HUES48 (cell line): ENCODE measurements at regions not wholly inside any gene's neighbourhood (a gene's known extent, or its start where the extent isn't known, plus 50 kb on each side); places are given as distances from the start of the nearest gene placed in this dataset.

Source experiments
- H3K27ac ChIP-seq: one replicate; pipeline ENCODE4 v1.7.0; 2013; ENCODE audit warnings: low read depth, low read length, inconsistent platforms
- H3K27me3 ChIP-seq: 2 replicates; pipeline ENCODE4 v1.6.1; 2013; ENCODE audit warnings: mild to moderate bottlenecking, low read length; ENCODE audit not compliant: control insufficient read depth, insufficient read depth
- H3K36me3 ChIP-seq: 2 replicates; pipeline ENCODE4 v1.6.1; 2013; ENCODE audit warnings: low read length; ENCODE audit not compliant: control insufficient read depth, insufficient read depth
- H3K4me1 ChIP-seq: 2 replicates; pipeline ENCODE4 v1.6.1; 2013; ENCODE audit warnings: mild to moderate bottlenecking, low read length; ENCODE audit not compliant: control insufficient read depth, insufficient read depth
- H3K4me3 ChIP-seq: 2 replicates; pipeline ENCODE4 v1.5.1; 2013; ENCODE audit warnings: mild to moderate bottlenecking, low read depth, low read length
- H3K9ac ChIP-seq: 2 replicates; pipeline ENCODE4 v1.6.1; 2013; ENCODE audit warnings: mild to moderate bottlenecking, low read depth, low read length, moderate library complexity
- H3K9me3 ChIP-seq: 2 replicates; pipeline ENCODE4 v1.6.1; 2013; ENCODE audit warnings: low read length; ENCODE audit not compliant: control insufficient read depth, insufficient read depth

- Histone ChIP-seq H3K9ac (no peak overlapping the region), H3K27ac (no peak overlapping the region), H3K9me3 (no peaks in the 10 kb centered on the region), H3K4me1 (no peaks in the 10 kb centered on the region), H3K4me3 (no peak overlapping the region), H3K27me3 (no peaks in the 10 kb centered on the region), H3K36me3 (no peaks in the 10 kb centered on the region)
Observed at GRCh38 chr16:5693426-5693825, 595.8 kb upstream of the EEF2KMT start.

GRCh38 chr16:5681966-5682365 is 584.4 kb upstream of the EEF2KMT start:
- Histone ChIP-seq H3K27ac (no peak overlapping the region), H3K9me3 (no peaks in the 10 kb centered on the region), H3K4me1 (no peaks in the 10 kb centered on the region), H3K4me3 (no peak overlapping the region), H3K9ac (no peak overlapping the region), H3K27me3 (no peaks in the 10 kb centered on the region; the same call in 1 of the 2 replicates), H3K36me3 (no peaks in the 10 kb centered on the region)

DNA sequence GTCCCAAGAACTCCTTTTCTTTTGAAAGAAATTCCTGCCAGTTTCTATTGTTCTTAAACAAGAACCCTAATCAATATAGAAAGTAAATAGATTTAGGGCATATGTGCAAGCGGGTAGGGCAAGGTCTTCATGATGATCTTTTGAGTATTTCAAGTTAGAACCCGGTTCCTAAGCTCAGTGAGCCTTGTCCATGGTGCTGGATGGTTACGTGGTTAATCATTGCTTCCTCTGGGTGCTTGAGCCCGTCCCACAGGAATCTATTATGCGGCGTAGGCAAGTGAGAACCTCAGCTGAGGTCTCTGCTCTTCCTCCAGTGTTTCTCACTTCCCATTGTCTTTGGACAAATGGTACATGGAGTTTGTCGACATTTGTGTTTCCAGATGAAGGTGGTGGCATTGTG is 580.8 kb upstream of the EEF2KMT start:
- Histone ChIP-seq H3K27me3 (no peaks in the 10 kb centered on the region; the same call in 1 of the 2 replicates), H3K9me3 (no peaks in the 10 kb centered on the region), H3K27ac (no peak overlapping the region), H3K36me3 (no peaks in the 10 kb centered on the region), H3K9ac (no peak overlapping the region), H3K4me3 (no peak overlapping the region), H3K4me1 (no peaks in the 10 kb centered on the region)

DNA sequence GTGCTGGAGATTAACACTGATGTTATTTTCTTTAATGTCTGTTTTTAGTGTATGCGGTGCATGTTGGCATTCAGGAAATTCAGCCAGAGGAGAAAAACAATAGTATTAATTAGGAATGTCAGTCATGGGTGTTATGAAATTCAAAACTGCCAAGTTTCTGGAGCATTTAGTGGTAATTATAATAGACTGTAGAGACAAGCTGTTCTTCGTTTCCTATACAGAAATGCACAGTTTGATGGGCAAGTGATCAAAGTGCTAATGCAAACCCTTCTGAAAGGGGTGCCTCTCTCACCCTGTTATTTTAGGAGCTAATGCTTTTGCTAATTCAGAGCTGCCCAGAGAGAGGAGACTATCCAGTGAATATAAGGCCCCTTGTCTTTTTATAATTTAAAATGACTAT is 573.8 kb upstream of the EEF2KMT start:
- Histone ChIP-seq H3K4me1 (no peaks in the 10 kb centered on the region), H3K27me3 (no peaks in the 10 kb centered on the region), H3K27ac (no peak overlapping the region), H3K9me3 (no peaks in the 10 kb centered on the region), H3K36me3 (no peaks in the 10 kb centered on the region), H3K4me3 (no peak overlapping the region), H3K9ac (no peak overlapping the region)

DNA sequence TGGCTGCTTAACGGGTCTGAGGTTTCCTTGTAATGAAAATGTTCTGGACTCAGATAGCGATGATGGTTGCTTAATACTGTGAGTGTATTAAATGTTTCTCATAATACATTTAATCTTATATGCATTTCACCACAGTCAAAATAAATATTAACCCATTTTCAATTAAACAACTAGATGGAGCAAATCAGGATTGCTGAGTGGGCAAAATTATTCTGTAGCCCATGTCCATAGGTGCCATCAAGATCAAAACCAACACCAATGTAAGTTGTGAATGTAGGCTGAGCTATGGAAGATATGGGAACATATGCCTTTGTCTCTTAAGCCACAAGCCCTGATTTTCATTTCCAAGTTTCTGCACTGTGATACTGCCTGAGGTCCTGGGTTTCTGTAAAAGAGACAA is 572.6 kb upstream of the EEF2KMT start:
- no peaks in the 10 kb centered on the region for H3K36me3 ChIP-seq
- no peaks in the 10 kb centered on the region for H3K27me3 ChIP-seq
- H3K27ac ChIP-seq, result no peak overlapping the region
- H3K4me1 ChIP-seq, result no peaks in the 10 kb centered on the region
- no peaks in the 10 kb centered on the region for H3K9me3 ChIP-seq
- no peak overlapping the region for H3K9ac ChIP-seq
- H3K4me3 ChIP-seq, result no peak overlapping the region

GRCh38 chr16:5668553-5668952 is 571.0 kb upstream of the EEF2KMT start:
- Histone ChIP-seq H3K4me3 (no peak overlapping the region), H3K36me3 (no peaks in the 10 kb centered on the region), H3K27me3 (no peaks in the 10 kb centered on the region), H3K4me1 (no peaks in the 10 kb centered on the region), H3K9ac (no peak overlapping the region), H3K27ac (no peak overlapping the region), H3K9me3 (no peaks in the 10 kb centered on the region)

GRCh38 chr16:5665834-5666233 is 568.2 kb upstream of the EEF2KMT start:
- Histone ChIP-seq H3K36me3 (no peaks in the 10 kb centered on the region), H3K9ac (no peak overlapping the region), H3K9me3 (no peaks in the 10 kb centered on the region), H3K27me3 (no peaks in the 10 kb centered on the region), H3K4me1 (no peaks in the 10 kb centered on the region), H3K4me3 (no peak overlapping the region), H3K27ac (no peak overlapping the region)

- Histone ChIP-seq H3K9me3 (no peaks in the 10 kb centered on the region), H3K4me3 (no peak overlapping the region), H3K9ac (no peak overlapping the region), H3K27me3 (no peaks in the 10 kb centered on the region), H3K36me3 (no peaks in the 10 kb centered on the region), H3K27ac (no peak overlapping the region), H3K4me1 (0 out of 2 replicates have a peak, but pooled peaks cover 4% of the 10 kb centered on the region)
Observed at GRCh38 chr16:5653789-5654188, 556.2 kb upstream of the EEF2KMT start.

DNA sequence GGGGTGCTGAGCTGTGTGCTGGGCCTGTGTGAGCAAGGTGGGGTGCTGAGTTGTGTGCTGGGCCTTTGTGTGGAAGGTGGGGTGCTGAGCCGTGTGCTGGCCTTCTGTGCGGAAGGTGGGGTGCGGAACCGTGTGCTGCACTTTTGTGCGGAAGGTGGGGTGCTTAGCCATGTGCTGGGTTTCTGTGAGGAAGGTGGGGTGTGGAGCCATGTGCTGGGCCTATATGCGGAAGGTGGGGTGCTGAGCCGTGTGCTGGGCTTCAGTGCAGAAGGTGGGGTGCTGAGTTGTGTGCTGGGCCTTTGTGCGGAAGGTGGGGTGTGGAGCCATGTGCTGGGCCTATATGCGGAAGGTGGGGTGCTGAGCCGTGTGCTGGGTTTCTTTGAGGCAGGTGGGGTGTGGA is 555.4 kb upstream of the EEF2KMT start:
- no peak overlapping the region for H3K9ac ChIP-seq
- H3K9me3 ChIP-seq, result no peaks in the 10 kb centered on the region
- H3K27ac ChIP-seq, result no peak overlapping the region
- no peaks in the 10 kb centered on the region for H3K27me3 ChIP-seq
- 0 out of 2 replicates have a peak, but pooled peaks cover 4% of the 10 kb centered on the region for H3K4me1 ChIP-seq
- no peak overlapping the region for H3K4me3 ChIP-seq
- H3K36me3 ChIP-seq, result no peaks in the 10 kb centered on the region

DNA sequence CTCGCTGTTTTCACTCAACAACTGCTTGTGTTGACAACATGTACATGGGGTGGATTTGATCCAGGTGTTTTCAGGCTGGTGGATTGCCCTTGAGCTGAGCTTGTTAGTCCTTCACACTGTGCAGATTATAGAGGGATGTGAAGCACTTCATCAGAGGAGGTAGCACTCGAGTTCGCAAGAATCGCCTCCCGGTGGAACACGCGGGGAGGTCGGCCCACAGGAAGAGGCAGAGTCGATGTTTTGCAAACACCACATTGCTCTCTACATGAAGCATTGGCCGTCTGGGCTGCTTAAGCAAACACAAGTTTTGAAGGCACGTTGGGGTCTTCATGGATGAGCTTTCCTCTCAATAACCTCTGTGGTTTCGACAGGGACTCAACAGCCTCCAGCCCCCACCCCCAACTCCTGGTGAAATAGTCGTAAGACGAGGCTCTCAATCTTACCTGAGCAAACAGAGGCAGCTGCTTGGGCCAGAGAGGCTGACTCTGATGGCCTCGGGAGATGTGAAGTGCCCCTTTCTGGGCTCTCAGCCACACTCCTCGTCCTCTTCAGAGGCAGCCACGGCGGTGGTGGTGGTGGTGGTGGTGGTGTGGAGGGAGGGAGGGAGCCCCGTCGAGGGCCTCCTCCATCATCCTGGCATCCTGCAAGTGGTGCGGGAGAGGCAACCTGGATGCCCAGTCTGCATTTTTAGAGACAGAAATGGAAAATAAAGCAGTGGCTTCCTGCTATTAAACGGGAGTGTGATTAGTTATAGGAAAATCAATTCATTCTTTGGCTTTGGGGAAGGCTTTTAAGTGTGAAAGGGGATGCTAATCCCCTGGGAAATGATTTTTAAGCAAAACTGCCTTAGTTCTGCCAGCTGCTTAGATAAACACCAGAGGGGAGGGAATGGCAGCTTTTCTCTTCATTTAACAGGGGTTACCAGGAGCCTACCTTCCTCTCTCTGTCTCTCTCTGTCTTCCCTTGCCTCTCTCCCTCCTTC is 552.5 kb upstream of the EEF2KMT start:
- H3K27ac ChIP-seq, result no peak overlapping the region
- no peak overlapping the region for H3K4me3 ChIP-seq
- H3K9ac ChIP-seq, result no peak overlapping the region
- 0 out of 2 replicates have a peak, but pooled peaks cover 4% of the 10 kb centered on the region for H3K4me1 ChIP-seq
- no peaks in the 10 kb centered on the region for H3K27me3 ChIP-seq
- H3K36me3 ChIP-seq, result no peaks in the 10 kb centered on the region
- H3K9me3 ChIP-seq, result no peaks in the 10 kb centered on the region

DNA sequence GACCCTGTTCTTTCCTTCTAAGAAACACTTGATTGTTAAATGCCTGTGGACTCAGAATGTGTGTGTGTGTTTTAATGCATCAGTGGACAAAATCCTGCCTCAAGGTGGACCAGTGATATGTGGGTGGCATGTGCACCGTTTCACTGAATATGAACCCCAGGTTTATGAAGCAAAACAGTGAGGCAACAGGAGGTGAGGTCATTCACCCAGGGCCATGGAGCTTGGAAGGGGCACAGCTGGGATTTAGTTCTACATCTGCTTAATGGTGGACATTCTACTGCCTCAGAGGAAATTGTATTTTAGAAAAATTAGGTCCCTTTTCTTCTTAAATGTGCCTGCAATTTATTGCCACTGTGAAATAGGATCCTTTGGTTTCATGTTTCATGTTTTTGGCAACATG is 549.5 kb upstream of the EEF2KMT start:
- Histone ChIP-seq H3K9me3 (no peaks in the 10 kb centered on the region), H3K9ac (no peak overlapping the region), H3K4me1 (0 out of 2 replicates have a peak, but pooled peaks cover 11% of the 10 kb centered on the region), H3K36me3 (no peaks in the 10 kb centered on the region), H3K27ac (no peak overlapping the region), H3K4me3 (no peak overlapping the region), H3K27me3 (no peaks in the 10 kb centered on the region)
